ENCODE measurements at regions not wholly inside any gene's neighbourhood (a gene's known extent, or its start where the extent isn't known, plus 50 kb on each side); places are given as distances from the start of the nearest gene placed in this dataset.

DNA sequence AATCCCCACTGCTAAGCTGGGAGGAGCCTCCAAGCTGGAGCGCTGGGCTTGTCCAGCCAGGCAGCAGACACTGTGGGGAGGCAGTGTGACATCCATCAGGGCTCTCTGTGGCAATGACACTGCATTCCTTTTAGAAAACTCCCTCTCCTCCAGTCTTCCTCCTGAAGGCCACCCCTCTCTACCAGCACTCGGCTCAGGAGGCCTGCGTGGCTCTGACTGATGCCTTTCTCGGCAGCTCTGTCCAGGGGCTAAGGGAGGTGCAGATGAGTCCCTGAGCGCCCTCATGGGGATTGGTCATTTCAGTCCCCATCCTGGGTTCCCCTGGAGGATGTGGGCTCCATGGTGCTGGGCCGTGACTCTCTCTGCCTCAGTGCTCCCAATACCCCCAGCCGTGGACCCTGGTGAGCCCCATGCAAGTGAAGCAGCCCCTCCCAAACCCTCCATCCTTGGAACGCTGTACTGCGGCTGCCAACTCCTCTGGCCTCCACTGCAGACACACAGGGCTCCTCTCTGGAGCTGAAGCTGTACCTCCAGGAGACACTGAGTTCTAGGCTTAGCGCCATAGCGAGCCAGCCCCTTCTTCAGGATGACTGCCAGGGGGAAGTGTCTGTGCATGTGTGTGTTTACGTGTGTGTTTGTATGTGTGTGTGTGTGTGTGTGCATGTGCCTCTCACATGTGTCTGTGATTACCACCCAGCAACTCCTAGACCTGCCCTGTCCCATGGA lies 209.6 kb downstream of the ERMARD start:
- no peak for DNase-seq

DNA sequence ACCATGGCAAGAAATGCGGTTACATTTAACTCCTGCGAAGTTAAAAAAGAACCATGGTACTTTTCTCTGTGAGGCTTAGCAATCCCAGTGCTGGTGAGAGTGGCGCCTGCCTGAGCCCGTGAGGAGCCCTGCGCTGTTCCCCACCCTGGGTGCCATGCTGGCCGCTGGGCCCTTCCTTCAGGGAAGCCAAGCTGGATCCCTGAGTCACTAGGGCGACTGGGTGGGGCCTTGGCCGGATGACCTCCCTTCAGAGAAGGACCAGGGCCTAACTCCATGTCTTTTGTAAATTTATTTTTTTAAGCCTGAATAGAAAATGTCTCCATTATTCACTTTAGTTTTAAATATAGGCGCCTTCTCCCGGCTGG lies 209.1 kb downstream of the ERMARD start:
- no peak for DNase-seq

DNA sequence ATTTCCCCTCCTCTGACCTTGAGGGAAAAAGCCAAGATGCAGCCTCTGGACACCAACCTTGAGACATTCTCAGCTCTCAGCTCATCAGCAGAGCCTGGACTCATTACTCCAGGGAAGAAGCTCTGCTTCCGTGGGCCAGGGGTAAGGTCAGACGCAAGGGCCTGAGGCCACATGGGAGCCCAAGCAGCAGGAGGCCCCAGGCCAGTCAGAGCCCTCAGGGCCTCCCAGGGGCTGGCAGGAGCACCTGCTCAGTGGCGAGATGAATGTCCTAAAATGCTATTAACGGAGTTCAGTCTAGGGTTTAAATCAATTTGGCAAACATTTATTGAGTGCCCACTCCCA lies 208.6 kb downstream of the ERMARD start:
- no peak for DNase-seq

DNA sequence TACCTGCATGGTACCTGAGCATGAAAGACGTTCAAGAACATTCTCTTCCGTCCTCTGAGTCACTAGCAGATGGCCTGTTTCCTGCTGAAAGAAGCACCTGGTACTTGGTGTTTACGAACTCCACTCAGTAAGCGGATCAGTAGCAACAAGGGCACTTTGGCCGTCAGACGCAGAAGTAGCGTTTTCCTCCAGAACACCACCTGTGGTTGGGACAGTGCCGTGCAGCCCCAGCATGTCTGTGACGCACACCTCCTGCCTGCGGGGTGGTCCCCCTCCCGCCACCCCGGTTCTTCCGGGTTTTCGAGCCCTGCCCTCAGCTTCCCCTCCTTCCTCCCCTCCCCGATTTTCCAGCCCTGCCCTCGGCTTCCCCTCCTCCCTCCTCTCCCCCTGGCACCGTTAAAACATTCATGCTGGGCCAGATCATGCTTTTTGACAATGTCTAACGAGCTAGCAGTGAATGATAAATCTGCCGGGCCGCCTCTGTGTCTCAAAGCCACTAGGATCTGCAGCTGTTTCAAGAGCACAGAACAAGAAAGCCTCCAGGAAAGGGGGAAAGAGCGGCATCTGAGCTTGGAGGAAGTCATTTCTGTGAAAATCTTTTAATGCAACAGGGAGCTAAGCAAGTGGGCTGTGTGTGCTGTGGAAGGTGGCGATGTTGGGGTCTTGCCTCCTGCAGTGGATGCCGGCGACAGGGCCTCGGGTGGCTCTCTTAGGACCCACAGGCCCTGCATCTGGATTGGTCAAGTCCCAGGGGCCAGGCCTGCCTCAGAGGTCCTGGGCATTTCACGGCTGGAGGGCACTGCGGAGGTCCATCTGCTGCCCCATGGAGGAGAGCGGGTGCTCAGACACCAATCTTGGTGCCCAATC lies 207.9 kb downstream of the ERMARD start:
- DNase-seq = peak; percentile 36 to 58 (median 50)

DNA sequence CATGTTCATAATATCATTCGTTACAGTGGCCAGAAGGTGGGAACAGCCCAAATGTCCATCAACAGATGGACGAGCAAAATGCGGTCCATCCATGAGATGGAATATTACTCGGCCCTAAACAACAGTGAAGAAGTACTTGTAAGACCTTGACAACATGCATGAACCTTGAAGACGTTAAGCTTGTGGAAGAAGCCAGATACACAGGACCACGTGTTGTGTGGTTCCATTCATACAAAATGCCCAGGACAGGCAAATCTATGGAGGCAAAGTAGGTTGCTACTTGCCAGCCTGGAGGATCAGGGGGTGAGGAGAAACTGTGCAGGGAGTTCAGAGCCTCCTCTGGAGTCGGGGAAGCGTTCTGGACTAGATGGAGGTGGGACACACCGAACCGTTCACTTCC lies 207.1 kb downstream of the ERMARD start:
- DNase-seq = no peak

DNA sequence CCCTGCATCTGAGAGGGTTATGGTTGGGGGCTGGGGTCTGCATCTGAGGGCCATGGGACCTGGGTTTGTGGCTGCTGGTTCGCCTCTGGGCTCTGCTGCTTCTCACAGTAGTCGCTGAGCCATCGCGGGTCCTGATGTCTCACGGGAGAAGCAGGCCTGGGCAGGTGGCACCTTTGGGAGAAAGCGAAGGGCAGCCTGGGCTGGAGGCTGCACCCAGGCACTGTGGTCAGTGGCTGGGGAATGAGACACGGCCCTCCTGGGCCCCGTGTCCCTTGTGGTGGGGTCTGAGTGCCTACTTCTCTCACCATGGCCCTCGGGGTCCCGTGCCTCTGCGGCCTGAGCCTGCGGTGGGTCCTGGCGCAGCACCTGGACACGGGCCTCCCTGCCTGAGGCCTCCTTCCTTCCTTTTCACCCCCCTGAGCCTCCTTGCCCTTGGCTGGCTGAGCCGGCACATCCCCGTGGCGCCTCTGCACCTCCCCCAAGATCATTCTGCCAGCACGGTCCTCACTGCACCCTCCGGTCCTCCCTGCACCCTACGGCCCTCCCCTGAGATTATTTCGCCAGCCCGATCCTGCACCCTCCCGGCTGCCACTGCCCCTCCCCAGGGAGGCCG lies 206.0 kb downstream of the ERMARD start:
- DNase-seq = no peak

DNA sequence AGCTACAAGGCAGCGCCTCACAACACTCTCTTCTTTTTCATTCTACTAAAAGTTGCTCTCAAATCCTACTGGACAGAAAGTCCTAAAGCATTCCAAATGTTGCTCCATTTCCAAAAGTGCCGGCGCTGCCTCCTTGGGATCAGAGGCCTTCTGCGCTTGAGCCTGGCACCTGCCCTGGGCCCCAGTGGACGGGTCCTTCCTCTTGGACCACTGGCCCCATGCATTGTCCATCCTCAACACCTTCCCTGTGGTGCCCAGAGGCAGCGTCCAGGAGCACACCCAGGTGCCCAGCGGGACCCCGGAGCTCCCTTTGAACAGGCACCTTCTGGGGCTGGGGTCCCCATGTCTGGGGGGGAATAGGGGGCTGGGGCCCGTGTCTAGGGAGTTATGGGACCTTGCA lies 205.2 kb downstream of the ERMARD start:
- no peak for DNase-seq

DNA sequence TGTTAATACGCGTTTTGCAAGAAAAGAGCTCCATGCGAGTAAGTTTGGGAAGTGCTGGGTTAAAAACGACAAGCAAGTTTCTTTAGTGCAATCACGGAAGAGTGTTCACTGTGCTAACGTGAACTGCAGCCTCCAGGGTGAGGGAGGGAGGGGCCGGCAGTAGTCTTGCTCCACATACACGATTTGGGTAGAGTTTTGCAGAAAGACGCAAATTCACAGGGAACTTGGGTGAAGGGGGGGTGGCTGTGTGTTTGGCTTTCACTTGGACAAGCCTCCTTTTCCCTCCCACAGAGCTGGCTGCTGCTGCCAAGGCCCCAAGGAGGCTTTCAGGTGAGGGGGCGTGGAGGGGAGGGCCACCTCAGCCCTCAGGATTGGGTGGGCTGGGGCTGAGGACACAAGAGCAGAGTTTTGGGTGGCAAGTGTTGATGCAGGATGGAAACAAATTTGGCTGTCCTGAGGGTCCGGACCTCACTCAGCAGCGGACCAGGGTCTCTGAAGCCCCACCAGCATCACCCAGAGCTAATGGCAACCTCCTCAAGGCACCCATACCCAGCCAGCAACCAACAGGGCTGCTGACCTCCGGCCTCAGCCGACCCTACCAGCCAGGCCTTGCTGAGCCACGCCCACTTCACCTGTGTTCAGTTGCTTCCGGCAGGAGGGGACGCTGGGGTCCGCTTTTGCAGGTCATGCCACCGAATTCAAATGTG lies 204.5 kb downstream of the ERMARD start:
- DNase-seq = peak; percentile 63 to 83 (median 76)

DNA sequence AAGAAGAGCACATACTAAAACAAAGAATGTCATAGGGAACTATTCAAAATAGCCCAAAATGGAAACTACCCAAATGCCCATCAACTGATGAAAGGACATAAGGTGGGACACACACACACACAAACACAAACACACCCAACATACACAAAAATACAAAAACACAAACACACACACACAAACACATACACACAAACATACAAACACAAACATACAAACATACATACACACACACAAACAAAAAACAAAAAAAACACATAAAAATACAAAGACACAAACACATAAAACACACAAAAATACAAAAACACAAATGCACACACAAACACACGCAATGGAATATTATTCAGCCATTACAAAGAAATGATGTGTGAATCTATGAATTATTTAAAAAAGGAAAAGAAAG lies 203.6 kb downstream of the ERMARD start:
- no peak for DNase-seq

DNA sequence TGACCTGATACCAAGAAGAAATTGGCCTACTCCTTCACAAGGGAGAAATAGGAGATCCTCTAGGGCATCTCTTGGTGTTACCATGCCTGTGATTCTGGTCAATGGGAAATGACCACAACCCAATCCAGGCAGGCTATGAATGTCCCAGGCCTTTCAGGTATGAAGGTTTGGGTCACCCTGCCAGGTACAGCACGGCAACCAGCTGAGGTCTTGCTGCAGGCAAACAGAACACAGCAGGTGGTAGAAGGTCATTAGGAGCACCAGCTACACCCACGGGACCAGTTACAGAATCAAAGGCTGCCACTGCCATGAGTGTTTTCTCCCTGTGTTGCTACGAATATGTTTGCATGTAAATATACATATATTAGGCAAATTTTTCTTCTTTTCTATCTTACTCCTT lies 202.3 kb downstream of the ERMARD start:
- DNase-seq = no peak

DNA sequence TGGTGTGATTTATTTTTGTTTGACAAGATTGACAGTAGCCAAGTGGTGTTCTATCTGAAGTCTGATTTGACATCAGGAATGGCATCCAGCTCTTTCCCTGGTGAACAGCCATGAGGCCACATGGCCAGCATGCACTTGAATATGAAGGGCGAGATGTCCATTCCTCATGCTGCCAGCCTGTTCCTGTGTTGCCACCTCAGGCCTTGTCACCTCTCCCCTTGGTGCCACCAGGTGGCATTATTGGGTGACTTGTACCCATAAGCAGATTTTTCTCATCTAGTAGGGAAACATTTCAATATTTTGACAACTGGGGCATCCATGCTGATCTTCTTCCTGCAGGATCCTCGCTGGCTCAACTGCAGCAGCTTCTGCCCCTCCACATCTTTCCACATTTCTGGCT lies 199.1 kb downstream of the ERMARD start:
- peak; percentile 21 to 50 (median 40) for DNase-seq

DNA sequence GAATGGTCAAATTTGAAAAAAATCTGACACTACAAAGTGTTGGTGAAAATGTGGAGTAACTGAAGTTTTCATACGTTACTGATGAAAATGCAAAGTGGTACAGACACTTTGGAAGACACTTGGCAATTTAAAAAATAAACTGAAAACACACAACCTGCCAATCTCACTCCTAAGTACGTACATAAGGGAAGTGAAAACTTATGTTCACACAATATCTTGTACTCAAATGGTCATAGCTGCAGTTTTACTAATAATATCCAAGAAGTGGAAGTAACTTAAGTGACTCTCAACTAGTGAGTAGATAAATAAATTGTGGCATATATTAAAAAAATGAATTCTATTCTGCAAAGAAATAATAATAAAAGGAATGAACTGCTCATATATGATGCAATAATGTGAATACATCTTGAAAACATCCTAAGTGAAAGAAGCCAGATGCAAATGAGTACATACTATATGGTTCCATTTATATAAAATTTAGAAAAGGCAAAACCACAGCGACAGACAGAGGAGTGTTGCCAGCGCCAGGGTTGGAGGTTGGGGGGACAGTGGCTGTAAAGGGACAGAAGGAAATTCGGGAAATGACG lies 198.2 kb downstream of the ERMARD start:
- DNase-seq = peak in 2 of 4 experiments; percentile 39 to 57

DNA sequence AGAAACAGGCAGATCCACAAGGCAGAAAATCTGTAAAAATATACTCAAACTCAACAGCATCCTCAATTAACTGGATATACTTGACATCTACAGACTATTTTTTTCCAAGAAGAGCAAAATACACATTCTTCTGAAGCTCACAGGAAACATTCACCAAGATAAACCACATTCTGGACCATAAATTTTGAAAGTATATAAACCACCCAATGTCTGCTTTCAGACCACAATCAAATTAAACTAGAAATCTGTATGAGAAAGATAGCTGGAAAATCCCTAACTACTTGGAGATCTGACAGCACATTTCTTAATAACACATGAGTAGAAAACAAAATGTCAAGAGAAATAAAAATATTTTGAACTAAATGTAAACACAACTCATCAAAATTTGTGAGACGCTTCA lies 195.5 kb downstream of the ERMARD start:
- DNase-seq = no peak

DNA sequence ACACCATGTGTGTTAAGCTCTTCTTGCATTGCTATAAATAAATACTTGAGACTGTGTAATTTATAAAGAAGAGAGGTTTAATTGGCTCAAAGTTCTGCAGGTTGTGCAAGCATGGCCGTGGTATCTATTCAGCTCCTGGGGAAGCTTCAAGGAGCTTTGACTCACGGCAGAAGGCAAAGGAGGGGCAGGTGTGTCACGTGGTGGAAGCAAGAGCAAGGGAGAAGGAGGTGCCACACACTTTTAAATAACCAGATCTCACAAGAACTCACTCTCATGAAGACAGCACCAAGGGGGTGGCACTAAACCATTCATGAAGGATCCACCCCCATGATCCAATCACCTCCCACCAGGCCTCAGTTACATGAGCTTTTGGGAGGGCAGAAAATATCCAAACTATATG lies 193.7 kb downstream of the ERMARD start:
- no peak for DNase-seq

DNA sequence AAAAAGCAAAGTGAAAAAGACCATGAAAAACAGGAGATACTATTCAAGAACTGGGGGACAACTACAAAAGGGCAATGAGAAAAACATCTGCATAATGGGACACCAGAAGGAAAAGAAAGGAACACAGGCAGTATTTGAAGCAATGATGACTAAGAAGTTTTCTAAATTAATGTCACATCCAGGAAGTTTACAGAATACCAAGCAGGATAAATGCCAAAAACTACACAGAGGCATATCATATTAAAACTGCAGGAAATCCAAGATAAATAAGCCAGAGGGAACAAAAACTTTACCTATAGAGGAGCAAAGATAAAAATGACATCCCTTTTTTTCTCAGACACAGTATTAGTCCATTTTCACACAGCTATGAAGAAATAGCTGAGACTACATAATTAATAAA lies 193.0 kb downstream of the ERMARD start:
- no peak for DNase-seq

DNA sequence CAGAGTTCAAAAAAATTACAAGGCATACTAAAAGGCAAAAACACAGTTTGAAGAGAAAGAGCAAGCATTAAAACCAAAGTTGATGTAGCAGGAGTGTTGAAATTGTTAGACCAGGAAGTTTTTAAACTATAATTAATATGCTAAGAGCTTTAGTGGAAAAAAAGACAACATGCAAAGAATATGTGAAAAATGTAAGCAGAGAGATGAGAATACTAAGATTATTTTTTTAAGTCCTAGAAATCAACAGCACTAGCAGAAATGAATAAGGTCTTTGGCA lies 192.6 kb downstream of the ERMARD start:
- no peak for DNase-seq

DNA sequence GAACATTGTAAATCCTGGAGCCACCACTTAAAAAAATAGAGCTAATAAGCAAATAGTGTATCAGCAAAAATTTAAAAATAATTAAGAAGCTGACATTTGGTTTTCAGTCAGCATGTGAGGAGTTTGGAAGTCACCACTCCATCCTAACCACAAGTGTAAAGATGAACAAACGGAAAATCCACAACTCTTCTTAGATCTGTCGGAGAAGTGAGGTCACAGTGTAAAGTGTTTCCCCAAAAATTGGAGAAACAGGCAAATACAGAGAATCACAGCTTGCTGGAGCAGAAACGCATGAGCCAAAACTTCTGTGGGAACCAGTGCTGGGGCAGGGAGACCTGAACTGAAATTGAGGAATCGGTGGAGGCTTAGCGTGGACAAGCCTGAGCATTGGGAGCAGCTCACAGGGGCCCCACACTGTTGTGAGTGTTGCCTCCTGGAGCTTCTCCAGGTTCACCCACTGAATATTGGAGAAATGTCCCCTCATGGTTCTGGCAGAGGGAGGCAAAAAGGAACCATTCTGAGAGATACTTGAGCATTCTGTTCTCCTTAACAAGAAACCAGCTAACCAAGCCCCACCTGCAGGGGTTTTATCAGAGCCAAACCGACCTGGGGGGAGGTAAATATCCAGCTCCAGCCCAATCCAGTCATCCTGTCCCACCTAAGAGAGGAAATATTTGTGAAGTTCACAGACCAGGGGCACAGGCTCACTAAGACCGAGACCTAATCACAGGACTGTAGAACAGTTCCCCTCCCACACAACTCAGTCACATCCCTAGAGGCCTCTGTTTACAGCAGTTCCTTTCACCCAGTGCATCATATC lies 192.0 kb downstream of the ERMARD start:
- DNase-seq = peak in 2 of 4 experiments; percentile 17 to 39

DNA sequence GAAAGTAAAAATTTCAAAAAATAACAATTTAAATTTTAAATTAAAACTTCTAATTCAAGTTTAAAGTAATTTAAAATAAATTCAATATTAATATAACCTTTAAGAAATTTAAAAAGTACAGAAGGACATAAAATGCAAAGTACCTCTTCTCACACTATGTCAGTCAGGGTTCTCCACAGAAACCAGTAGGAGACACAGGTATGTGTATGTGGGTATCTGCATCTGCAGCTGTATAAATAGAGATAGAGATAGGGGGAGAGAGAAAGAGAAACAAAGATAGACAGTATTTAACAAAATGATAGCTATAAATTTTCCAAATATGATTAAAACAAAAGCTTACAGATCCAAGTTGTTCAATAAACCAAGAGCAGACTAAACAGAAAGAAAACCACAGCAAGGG lies 190.8 kb downstream of the ERMARD start:
- no peak for DNase-seq

DNA sequence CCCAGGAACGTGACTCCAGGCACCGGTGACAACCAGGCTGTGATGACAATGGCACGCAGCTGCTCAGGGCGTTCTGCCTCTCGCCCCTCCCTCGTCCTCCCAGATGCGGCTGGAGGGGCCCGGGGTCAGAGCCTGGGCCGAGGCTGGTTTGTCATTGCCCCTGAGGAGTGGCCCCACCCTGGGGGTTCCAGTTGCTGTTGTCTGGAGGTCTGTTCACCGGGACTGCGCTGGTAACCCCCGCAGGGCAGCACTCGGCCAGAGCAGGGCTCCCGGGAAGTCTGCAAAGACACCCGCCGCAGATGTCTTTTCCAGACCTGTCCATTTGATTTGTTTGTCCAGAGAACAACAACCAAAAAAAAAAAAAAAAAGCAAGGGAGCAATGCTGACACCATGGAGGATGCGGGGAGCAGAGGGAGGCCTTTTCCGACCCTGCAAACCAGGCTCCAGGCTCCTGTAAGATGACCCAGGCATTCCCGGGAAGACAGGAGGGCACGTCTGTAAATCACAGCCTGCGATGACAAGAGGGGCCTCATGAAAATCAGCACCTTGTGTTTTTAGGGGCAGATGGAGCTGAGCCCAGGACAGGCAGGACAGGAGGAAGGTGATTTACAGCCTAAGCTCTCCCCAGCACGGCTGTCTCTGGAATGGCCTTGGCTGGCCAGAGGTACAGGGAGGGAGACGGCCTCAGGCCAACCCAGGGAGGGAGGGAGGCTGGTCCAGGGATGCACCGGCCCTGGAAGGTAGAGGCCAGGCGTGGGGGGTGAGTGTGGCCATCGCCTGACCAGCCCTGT lies 189.3 kb downstream of the ERMARD start:
- no peak for DNase-seq

DNA sequence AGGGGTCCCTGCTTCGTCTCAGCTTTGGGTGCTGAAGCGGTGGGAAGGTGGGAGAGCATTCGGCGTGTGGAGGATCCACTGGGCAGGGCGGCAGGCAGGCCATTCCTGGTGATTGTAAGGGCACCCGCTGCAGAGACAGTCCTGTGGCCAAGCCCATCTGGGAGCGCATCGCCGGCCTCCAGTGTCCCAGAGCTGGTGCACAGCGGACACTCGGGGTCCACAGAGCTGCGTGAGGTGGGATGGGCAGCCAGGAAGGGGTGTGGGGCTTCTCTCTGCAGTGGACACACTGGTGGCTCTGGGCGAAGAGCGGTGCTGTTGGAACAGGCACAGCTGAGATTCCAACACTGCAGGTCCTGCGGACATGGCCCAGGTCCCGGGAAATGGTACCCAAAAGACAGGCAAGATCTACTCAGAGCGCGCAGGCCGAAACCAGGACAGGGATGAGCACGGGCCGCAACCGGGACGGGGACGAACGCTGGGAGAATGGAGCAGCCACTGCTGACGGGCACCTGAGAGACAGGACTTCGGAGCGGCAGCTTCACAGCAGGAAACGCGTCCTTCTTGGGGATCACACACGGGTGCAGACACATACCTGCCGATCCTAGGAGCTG lies 188.2 kb downstream of the ERMARD start:
- no peak for DNase-seq

DNA sequence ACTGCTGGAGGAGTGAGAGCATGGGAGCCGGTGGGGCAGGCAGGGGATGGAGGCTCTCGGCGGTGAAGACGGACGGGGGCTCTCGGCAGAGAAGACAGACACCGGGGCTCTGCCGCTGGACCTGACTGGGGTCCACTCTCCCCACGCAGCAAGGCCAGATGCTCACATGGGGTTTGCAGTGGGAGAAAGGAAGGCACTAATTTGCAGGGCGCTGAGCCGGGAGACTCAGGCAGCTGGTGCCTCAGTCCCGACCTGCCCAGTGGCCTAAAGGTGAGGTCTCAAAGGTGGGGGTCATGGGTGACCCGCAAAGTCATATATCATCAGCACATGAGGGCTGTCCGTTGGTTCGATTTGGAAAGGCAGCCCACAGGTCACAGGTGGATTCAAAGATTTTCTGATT lies 187.3 kb downstream of the ERMARD start:
- no peak for DNase-seq

All from suppressor macrophage (primary cell).